Fibroblast of skin of right quadriceps (primary cell): ENCODE measurements at regions not wholly inside any gene's neighbourhood (a gene's known extent, or its start where the extent isn't known, plus 50 kb on each side); places are given as distances from the start of the nearest gene placed in this dataset.
A peak's percentile ranks its signal among the peaks of the same experiment; 100 is the strongest.

Source experiments
- DNase-seq: peaks from one replicate; pipeline ENCODE4 v3.0.0-alpha.2; 2013

GRCh38 chr4:42331914-42332368 lies 65.3 kb upstream of the SHISA3 start:
- DNase-seq: peak; percentile 5

GRCh38 chr4:42339935-42340406 lies 57.3 kb upstream of the SHISA3 start:
- peak; percentile 5 for DNase-seq

GRCh38 chr4:42341518-42342026 lies 55.7 kb upstream of the SHISA3 start:
- DNase-seq: no peak

GRCh38 chr4:42342459-42342858 lies 54.8 kb upstream of the SHISA3 start:
- no peak for DNase-seq

GRCh38 chr4:42344309-42344708 lies 53.0 kb upstream of the SHISA3 start:
- DNase-seq: no peak

GRCh38 chr4:42344749-42345148 lies 52.5 kb upstream of the SHISA3 start:
- no peak for DNase-seq

GRCh38 chr4:42345962-42346544 lies 51.2 kb upstream of the SHISA3 start:
- DNase-seq: no peak

GRCh38 chr4:42347076-42347475 lies 50.2 kb upstream of the SHISA3 start:
- no peak for DNase-seq
